ENCODE measurements at regions not wholly inside any gene's neighbourhood (a gene's known extent, or its start where the extent isn't known, plus 50 kb on each side); places are given as distances from the start of the nearest gene placed in this dataset.
"Not testable (repeated sequence)": the region's sequence is repeated elsewhere in the genome, so short reads cannot be mapped to it uniquely, and the experiment has no call there.

GRCh38 chr2:111584540-111584939 is 299.5 kb downstream of the ANAPC1 start:
- not testable (repeated sequence) for TF ChIP-seq CTCF (IDR thresholded peaks at IDR 0.05); EP300 (IDR thresholded peaks at IDR 0.05; ENCODE audit: low read depth); POLR2AphosphoS5 (IDR thresholded peaks at IDR 0.05); POLR2A (IDR thresholded peaks at IDR 0.05)
